ENCODE measurements at regions not wholly inside any gene's neighbourhood (a gene's known extent, or its start where the extent isn't known, plus 50 kb on each side); places are given as distances from the start of the nearest gene placed in this dataset.

DNA sequence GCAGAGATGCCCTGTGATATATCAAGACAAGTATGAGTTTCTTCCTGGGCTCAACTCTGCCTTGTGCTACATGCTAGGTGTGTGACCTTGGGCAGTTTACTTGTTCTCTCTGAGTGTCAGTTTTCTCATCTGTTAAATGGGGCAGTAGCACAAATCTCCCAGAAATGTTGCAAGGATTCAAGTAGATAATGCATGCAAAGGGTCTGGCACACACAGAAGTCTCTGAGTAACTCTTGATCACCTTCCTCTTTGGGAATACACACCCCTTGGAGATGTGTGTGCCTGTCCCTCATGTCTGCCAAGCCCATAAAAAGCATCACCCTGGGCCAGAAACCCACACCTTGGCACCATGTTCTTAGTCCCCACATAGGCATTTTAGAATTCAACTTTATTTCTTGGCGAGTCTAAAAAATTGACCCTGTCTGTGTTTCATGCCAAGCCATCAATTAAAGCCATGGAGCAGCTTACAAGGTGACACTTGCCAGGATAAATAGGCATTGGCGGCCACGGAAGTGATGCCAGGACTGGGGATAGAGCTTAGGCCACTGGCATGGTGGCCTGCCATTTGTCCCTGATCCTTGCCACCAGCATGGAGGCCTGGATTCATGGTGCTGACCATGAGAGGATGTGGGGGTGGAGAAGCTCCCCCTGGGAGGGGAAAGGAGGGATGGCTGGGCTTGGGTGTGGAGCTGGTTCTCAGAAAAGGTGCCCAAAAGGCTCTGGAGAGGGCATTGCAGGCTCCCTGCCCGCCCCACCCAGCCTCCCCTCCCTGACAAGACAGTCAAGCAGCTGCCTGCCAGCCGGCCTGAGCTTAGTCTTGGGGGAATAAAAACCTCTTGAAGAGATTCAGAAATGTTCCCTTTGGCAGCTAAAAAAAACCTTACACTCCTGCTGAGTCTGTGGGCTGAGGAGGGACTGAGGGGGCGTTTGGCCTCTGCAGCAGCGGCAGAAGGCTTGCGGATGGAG is 118.0 kb upstream of the IPO9 start:
- no peak for DNase-seq

DNA sequence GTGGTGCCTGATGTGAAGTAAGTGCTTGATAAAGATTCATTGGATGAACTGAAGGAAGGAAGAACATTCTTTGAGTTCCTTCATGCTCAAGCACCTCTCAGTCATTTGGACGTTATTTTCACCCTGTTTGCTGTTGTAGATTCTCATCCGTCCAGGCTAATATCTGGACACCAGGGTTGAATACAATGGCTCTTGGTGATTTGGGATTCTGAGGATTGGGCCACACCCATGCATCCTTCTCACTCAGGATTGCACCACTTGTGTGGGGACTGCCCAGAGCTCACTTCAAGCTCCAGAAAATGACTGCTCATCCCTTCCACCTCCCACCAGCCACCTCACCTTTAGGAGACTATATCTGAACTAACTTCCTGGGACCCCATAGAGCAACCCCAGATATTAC is 117.1 kb upstream of the IPO9 start:
- no peak for DNase-seq

DNA sequence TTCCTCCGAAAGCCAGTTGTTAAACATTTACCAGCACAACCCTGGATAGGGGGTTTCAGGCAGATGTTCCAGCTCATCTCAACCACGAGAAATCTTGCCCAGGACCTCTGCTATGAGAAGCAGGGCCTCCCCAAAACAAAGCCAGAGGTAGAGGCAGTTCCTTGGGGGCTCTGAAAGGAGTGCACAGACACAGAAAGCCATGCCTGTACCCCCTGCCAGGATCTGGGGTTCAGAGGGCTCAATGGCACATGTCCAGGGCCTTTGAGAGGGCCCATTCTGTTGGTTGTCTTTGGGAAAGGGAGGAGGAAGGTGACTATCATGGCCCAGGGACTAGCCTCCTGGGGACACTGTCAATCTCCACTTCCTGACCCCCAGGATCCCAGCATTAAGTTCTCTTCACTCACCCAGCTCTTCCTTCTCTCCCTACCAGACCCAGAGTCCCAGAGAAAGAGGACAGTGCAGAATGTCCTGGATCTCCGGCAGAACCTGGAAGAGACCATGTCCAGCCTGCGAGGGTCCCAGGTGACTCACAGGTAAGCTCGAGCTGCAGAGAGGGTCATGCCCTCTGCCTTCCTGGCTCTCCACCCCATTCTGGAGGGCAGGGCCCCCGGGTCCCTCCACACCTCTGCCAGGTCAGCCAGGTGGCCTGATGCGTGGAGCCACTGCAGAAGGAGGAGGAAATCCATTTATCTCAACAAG is 116.4 kb upstream of the IPO9 start:
- DNase-seq = no peak

DNA sequence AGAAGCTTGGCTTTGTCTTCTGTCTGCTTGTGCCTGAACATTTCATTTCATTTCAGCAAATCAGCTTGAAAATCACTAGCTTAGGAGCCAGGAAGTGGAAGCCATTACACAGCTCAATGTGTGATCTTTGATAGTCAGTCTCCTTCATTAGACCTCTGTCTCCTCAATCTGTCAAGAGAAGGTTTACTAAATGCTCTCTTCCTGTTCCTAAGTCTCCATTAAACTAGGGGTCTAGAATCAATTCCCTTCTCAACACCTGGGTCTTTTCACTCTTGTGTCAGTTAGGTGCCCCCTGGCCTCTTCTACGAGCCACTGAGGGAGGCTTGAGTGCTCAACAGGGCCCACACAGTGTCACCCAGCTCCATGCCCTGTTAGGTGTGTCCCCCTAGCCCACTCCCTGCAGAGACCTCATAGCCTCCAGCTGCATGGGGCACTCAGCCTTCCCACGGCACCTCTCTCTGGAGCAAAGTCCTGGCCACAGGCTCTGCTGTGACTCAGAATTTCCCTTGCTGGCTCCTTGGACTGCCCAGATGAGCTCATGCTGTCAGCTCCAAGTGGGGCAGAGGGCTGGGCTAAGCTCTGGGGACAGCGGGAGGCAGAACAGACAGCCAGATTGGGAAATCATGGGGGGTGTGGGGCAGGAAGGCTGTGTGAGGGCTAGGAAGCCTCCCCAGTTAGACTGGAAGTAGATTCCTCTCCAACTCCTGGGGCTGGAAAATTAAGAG is 115.7 kb upstream of the IPO9 start:
- DNase-seq = peak; percentile 74

DNA sequence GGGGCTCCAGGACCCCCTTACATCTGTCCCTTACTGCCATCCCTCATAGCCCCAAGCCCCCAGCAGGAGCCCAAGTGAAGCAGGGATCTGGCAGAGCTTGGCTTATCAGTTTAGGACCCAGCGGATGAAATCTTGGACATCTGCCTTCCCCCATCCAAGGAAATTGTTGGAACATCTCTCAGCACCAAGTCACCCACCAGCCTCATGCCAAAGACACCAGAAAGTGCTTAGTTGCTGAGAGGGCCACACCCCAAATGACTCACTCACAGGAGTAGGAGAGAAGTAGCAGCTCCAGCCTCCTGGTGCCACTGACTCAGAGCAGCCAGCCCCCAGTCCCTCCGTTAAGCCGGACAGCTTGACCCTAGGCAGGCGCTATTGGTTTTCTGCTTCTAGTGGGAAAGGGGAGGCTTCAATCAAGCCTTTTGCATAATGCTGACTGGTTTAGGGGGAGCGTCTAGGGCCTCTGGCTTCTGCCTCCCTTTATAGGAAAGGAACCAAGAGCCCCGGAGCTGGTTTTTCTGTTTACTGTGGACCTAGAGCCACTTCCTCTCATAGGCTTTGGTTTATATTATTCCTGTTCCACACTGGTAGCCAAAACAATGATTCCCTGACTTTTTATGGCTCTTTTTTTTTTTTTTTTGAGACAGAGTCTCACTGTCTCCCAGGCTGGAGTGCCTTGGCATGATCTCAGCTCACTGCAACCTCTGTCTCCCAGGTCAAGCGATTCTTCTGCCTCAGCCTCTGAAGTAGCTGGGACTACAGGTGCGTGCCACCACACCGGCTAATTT is 114.2 kb upstream of the IPO9 start:
- no peak for DNase-seq

DNA sequence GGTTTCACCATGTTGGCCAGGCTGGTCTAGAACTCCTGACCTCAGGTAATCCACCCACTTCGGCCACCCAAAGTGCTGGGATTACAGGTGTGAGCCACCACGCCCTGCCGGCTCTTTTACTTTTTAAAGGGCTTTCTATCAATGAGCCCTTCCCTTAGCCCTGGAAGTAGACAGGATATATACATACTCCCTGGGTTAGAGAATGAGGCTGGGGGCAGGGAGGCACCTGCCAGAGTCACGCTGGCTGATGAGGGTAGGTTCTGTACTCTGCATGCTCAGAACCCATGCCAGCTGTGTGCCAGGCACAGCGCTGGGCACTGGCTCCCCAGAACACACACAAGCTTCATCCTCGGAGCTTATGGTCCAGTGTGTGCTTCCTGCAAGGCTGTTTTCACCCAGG is 113.6 kb upstream of the IPO9 start:
- DNase-seq = no peak

DNA sequence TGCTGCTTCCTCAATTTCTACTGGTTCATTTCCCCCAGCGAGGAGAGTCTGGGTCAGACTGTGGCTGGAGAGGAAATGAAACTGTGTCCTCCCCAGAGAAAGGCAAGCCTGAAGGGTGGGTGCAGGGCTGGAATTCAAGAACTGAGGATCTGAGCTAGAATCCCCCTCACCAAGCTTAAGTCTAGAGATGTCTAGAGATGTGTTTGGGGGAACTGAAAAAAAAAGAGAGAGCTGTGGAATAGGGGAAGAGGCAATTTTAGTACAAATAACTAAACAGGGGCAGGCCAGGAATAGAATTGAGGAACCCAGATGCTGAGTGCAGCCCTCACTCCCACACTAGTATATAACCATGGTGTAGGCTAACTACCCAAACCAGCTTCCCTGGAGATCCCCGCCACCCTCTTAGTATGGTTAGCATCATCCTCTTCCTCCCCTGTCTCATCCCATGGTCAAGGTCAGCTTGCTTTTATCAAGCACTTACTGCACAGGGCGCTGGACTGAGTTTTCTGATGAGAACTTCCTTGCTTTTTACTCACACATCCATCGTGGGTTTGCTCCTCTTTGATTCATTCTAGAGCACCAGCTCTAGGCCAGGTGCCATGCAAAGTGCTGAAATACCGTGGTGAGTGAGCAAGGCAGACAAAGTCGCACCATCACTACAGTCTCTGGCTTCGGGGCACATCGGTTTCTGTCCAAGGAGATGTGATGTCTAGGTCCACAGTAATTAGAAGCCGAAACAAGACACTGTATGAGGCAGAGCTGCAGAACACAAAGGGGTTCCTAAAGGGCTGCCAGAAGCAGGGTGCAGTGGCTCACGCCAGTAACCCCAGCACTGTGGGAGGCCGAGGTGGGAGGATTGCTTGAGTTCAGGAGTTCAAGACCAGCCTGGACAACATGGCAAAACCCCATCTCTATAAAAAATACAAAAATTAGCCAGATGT is 112.9 kb upstream of the IPO9 start:
- DNase-seq = no peak

DNA sequence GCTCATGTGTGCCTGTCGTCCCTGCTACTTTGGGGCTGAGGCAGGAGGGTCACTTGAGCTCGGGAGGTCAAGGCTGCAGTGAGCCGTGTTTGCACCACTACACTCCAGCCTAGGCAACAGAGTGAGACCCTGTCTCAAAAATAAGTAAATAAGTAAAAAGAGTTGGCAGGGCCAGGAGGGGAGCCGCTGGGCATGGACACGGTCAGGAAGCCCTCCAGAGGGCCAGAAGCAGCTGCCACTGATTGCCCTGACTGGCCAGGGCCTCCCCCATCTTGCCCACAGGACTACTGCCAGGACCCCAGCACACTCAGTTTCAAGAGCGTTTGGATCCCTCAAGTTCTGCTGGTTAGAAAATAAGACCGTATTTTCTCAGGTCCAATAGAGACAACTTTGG is 112.2 kb upstream of the IPO9 start:
- no peak for DNase-seq

DNA sequence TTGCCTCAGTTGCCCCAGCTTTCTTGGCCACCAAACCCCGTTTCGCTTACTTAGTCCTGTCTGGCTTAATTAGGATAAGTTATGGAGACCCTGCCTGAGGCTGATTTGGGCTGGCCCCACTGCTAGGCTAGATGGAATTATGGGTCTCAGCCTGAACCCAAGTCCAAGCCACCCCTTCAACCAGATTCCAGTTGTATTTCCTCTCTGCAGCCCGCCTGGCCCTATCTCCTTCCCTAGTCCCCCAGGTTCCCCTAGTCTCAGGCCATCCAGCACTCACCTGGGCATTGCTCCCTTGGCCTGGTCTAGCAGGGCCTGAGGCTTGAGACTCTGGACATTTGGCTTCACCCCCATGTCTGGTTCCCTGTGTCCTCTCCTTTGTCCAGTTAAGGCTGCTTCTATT is 111.7 kb upstream of the IPO9 start:
- DNase-seq = no peak

DNA sequence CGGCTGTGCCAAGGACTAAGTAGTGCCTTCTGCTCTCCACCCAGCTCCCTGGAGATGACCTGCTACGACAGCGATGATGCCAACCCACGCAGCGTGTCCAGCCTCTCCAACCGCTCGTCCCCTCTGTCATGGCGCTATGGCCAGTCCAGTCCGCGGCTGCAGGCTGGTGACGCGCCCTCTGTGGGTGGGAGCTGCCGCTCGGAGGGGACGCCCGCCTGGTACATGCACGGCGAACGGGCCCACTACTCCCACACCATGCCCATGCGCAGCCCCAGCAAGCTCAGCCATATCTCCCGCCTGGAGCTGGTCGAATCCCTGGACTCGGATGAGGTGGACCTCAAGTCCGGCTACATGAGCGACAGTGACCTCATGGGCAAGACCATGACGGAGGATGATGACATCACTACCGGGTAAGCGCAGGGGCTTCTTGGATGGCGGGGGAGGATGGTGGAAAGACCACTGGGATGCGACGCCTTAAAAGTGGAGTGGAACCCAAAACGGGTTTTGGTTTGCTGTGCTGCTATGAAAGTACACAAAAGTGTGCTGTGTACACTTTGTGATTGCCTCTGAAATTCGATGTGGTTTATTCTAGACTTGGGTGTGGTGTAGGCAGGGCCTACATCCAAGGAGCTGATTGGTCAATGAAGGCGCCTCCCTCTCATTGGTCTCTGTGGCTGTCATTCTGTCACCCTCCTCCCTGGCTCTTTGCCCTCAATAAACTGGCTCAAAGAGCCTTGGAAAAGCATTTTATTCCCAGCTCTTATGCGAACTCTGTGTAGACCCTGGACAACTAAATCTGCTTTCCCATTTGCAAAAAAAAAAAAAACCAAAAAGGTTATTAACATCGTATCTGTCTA is 110.4 kb upstream of the IPO9 start:
- no peak for DNase-seq

DNA sequence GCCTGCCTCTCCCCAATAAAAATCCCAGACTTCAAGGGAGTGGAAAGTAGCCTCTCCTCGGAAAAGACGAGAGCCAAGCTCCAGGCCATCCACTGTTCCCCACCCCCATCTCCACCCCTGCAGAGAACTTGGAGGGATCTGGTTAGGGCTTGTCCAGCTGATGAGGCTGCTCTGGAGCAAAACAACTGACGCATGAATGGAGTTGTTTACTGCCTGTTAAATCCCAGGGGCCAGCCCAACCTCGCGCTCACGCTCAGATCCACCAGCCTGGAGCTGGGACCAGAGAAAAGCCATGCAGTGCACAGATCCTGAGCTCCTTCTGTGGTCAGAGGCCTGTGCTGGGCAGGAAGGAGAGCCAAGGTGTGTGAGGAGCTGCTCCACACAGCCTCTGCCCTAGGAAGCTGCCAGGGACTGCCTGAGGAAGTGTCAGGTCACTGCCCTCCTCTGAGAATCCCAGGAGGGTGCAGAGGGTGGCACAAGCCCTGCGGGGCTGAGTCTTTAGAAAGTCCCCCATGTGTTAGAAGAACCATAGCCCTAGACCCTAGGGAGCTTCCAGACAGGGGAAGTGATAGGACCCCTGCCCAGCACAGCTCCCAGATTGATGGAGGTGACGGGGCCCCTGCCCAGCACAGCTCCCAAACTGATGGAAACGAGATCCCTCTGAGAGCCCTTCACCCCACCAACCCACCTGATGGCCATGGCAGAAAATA is 109.0 kb upstream of the IPO9 start:
- no peak for DNase-seq

DNA sequence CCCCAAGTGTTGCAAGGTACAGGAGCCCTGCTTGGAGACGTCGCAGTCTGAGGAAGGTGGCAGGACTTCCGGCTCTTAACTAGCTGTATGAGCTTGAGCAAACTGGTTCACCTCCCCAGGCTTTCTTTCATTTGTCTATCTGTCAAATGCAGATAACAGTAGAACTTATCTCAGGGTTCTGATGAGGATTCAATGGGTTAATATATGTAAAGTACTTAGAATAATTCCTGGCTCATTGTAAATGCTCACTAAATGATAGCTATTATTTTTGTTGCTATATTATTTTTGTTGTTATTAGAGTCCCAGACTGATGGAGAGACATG is 108.5 kb upstream of the IPO9 start:
- DNase-seq = no peak

DNA sequence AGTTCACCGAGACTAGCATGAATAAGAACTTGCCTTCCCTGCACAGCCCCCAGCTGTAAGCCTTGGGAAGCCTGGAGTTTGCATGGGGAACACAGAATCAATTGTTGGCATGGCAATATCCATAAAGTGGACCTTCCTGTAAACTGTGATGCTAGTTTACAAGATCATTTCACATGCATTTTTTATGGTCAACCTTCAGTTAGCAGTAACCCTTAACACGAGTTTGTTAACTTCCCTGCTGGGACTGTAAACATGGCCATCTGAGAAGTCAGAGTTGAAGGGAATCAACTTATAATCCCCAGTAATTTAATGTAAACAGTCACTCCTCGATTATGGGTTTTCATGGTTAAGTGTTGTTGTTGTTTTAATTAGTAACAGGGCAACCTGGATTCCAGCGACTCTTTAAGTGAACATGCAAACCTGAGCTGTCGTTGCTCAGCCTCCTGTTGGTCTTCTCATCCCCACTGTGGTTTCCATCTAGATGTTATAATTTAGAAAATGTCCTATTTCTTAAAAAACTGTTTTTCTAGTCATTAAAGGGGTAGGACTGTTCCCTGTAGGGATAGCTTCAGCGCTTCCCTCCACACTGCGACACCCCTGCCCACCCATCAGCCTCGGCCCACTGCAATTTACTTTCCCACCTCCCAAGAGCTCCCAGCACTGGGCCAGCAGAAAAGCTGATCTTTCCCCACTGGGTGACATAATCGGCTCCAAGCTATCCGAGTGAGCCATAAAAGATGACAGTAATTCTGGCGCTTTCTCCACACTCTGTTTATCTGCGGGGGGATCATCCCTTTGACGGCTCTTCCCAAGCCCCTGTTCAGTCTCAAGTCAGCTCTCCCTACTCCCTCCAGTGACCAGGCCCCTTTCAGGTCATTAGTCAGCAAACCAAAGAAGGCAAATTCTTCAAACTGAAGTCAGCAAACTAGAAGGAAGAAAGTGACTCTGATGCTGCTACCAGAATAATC is 107.6 kb upstream of the IPO9 start:
- peak; percentile 29 for DNase-seq

DNA sequence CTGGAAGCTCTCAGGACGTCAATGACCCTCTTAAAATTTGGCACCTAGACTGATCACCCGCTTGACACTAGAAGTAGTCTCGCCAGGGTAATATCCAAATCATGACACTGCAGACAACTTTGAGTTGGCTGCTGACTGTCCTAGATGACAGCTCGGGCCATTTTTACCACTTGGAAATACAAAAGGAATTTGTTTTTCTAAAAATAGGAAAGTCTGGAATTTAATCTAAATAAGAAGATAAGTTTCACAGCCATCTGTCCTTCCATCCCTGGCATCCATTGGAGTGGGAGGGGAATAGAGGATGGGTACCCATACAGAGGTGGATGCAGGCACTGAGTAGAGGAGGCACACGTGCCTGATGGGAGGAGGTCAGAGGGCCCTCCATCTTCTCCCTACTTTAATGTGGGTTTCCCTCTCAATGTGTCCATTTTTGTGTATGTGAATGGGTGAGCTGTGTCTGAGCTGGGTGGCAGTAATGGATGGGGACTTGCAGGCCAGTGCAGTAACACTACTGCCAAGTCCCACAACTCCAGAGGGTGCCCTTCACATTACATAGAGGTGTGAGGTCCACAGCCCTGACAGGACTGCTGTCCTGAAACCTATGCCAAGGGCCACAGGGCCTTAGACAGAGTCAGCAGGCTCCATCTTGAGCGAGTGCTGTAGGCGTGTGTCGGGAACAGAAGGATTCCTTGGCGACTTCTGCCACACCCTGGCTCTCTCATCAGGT is 104.8 kb upstream of the IPO9 start:
- DNase-seq = no peak

DNA sequence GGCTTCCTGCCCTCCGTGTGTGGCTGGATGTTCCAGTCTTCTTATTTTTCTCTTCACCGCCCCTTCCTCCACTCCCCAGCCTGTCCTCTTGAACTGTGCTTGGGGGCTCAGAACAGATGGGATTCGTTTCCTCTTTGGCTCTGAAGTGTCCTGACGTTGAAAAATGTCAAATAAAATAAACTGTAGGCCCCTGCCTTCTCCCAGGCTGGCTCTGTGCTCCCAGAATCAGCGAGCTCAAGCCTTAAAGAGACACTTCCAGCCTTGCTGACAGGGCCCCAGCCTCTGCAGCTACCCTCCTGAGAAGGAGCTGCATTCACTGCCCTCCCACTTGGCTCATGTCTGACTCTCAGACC is 104.2 kb upstream of the IPO9 start:
- no peak for DNase-seq

DNA sequence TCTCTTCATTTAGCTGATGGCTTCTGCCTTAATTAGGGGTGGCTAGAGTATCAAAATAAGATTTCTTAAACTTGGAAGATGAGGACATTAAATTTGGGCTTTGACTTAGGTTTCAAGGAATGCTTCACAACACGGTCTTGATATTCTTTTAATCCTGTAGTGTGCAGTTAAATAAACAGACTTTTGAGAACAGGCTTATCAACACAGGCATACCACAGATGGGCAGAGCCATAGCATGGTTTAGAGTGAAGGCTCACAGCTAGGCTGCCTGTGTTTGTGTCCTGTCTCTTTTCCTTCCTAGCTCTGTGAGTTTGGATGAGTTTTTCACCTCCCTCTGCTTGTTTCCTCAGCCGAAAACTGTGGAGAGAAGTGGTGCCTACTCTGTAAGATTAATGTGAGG is 102.3 kb upstream of the IPO9 start:
- no peak for DNase-seq

DNA sequence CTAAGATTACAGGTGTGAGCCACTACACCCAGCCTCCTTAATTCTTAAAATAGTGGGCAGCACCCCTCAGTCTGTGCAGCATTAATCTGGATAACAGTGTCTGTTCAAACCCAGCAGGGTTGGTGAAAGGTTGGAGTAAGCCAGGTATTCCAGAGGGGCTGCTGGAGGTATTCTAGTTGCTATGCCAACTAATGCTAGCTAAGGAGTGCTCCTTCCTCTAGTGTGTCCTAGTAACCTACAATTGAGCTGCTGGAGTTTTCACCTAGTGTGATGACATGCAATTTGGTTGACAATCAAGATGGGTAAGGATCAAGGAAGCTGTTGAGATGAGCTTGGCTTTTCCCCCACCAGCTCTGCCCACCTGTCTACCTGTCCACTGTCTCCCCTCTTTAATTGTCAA is 100.2 kb upstream of the IPO9 start:
- no peak for DNase-seq

DNA sequence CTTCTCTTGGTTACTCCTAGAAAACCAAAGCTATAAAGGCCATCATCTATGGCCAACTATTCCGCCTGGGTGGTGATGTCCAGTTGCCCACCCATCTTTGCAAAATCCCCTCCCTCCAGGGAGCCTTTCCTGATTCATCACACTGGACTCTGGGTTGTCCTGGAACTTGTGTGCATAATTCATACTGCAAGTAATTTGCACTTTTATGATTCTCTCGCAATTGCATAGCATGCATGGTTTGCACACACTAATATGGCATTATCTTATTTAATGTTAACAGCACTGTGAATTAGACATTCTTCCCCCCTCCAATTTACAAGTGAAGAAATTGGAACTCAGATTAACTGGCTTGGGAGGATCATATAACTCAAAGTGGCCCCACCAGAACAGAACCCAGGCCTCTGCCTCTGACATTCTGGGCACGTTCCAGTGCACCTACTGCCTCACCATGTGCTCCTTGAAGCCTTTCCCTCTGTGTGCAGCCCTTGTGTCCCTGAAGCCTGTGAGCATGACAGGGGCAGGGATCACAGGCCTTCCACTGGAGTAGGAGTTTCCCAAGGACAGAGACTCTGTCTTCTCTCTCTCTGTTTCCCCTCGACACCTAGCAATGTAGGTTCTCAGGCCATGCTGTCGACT is 98.9 kb upstream of the IPO9 start:
- DNase-seq = no peak
